ENCODE measurements at regions not wholly inside any gene's neighbourhood (a gene's known extent, or its start where the extent isn't known, plus 50 kb on each side); places are given as distances from the start of the nearest gene placed in this dataset.
A peak's percentile ranks its signal among the peaks of the same experiment; 100 is the strongest.

- DNase-seq (ENCODE audit: low spot score), result no peak
These were observed 137.4 kb upstream of the AKR1E2 start for GRCh38 chr10:4688601-4689000.

- no peak for DNase-seq (ENCODE audit: low spot score)
These were observed 137.8 kb upstream of the AKR1E2 start for GRCh38 chr10:4688168-4688567.

- DNase-seq (ENCODE audit: low spot score), result no peak
These were observed 138.6 kb upstream of the AKR1E2 start for GRCh38 chr10:4687397-4687796.

GRCh38 chr10:4686644-4686996 lies 139.4 kb upstream of the AKR1E2 start:
- DNase-seq (ENCODE audit: low spot score), result no peak

DNA sequence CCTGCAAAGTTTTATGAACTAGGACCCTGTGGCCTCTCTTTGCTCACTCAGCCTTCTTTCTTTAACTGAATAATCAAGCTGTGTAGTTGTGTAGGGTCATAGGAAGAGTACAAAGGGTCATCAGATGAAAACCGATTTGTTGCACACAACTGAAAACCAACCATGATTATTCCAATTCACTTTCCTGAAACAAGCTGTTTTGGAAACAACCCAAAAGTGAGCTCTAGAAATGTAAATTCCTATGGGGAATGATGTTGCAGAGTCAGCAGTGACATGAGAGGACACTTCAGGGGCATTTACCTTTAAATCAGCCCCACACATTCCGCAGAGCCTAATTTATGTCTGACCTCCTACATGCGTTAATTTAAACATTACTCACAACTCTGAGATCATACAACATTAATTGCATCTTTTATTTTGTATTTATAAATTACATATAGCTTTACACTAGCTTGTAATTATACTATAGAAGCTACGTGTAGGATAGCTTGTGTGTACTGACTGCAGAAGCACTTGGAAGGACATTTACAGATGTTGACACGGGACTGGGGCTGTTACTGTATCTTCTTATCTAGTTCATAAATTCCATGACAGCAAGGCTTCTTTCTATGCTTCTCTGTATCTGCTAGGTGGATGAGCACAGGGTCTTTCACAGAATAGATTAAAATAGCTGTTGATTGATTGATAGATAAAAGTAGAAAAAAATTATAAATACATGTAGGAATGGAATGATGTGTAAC lies 139.9 kb upstream of the AKR1E2 start:
- no peak for DNase-seq (ENCODE audit: low spot score)

DNA sequence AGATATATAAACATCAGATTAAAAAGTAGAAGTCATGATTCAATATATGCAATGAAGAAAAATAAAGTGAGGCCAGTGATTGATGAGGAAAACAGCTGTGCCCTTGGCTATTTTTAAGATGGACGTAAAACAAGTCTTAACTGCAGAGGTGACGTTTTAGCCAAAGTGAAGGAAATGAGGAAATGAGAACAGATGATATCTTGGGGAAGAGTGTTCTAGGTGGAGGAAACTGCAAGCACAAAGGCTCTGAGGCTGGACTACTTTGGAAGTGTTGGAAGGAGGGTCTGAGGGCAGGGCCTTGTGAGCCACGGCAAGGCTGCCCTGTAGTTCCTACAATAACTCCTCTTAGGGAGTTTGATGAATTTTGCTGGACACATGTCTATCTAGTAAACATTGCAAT lies 140.5 kb upstream of the AKR1E2 start:
- no peak for DNase-seq (ENCODE audit: low spot score)

GRCh38 chr10:4684434-4684833 lies 141.6 kb upstream of the AKR1E2 start:
- no peak for DNase-seq (ENCODE audit: low spot score)

GRCh38 chr10:4683838-4684237 lies 142.2 kb upstream of the AKR1E2 start:
- no peak for DNase-seq (ENCODE audit: low spot score)

DNA sequence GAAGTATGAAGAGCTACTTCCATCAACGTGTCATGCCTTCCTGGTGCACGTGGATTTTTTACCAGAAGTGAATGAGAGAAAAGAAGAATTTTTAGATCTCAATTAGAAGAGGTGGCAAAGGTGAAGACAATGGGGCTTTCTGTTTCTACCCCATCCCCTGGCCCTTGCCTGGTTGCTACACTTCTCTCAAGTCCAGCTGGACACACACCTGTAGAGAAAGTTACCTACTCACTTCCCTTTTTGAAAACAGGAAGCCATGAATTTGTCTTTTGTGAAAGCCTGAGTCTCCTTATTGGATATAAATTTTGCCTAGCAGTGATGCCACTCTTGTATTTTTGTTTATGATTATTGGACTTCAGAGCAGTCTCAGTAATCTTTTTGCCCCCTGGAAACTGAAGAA lies 142.9 kb upstream of the AKR1E2 start:
- no peak for DNase-seq (ENCODE audit: low spot score)

DNA sequence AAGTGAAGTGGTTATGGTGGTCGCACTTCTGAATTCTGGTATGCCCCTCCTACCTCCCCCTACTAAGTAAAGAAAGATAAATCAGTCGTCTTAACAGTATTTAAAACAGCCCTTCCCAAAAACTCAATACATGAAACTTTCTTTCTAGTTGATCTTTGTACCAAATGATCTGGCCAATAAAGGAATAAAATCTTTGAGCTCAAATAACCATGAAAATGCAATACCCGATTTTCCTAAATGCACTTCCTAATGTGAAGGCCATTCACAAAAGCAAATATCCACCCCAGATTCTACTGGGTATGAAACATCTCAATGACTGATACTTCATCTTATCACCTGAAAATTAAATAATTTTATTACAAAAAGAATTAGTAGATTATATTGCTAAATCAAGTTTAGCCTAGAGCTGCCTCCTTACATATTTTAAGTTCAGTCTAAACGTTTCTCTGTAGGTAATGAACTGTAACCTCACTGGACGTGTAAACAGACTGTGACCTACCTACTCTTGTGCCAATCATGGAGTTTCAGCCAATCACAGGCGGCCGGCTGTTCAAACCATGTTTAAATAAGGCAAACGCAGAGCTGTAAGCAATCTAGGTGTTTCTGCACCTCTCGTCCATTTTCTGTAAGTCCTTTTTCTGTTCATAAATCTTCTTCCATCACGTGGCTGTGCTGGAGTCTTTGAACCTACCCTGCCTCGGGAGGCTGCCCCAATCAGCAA lies 146.9 kb upstream of the AKR1E2 start:
- no peak for DNase-seq (ENCODE audit: low spot score)

DNA sequence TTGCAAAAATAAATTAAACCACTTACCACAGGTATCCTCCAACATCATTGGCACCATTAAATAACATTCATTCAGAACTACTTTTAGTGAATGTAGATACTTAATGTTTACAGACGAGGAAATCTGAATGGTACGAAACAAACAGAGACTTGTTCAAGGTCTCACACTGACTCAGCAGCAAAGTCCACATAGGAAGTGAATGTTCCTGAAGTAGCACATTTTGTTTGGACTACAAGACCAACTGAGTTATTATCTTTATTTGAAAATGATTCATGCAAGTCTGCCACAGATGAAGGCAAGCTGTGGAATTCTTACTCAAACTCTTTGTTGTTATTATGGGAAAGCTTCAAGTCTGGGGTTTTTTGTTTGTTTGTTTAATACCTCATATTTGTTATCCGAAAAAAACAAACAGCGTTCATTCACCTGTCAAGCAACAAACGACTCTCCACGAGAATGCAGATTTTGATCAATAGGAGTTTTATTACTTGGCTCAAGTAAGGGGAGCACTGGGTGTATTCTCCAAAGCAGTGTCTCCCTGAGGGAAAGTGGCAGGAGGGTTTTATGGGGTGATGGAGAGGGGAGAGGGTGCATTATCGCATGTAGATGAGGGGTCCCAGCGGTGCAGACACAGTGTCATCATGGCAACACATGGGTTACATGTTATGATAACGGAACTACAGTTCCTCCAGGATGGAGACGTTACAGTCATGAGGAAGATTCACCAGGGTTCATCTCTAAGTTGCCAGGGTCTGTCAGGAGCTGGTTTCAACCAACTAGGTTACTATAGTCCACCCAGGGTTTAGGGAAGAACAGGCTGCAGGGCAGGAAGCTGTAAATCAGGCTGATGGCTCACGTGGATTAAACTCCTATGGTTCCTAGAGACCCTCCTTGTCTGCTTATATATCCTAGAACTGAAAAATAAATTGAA lies 147.7 kb upstream of the AKR1E2 start:
- DNase-seq (ENCODE audit: low spot score), result no peak

DNA sequence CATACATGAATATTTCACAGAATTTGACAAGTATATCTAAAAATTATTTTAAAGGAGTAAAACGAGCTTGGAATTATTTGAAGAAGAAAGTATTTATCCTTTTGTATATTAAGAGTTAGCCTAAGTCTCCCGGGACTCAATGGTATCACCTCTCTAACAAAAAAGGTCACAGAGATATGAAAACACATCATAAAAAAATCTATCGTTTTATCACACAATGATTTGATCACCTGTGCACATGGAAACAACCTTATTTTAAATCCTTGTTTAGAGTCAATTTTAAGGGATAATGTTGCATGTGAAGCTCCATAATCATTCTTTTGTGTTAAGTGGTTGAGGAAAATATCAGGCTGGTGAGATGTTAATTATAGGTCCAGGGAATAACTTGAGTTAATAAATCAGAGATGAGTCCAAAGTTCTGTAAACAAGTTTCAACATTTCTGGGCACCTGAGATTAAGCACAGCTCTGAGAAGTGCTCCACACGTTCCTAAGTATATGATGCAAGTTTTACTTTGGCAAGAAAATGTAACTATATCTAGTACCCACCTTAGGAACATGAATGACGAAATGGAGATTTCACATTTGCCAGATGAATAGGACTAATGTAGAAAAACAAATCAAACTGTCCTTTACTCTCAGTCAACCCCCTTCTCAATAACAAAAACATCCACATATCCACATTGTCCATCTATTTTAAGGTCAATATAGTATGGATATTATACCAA lies 148.5 kb upstream of the AKR1E2 start:
- no peak for DNase-seq (ENCODE audit: low spot score)

GRCh38 chr10:4676566-4676965 lies 149.4 kb upstream of the AKR1E2 start:
- DNase-seq (ENCODE audit: low spot score), result no peak

DNA sequence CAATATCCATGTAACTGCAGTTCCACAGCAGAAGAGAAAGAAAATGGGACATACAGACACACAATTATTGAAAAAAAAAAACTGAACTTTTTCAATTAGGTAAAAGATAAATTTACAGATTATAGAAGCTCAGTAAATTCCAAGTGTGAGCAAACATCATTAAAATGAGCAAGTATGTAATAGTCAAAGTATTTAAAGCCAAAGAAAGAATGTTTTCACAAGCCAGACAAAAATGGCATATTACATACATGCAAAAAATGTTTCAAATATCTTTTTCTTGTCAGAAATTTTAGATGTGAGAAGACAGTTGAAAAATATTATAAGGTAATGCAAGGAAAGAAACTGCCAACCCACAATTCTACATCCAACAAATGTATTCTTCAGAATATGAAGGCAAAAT lies 150.2 kb upstream of the AKR1E2 start:
- DNase-seq (ENCODE audit: low spot score), result no peak

- no peak for DNase-seq (ENCODE audit: low spot score)
These were observed 152.5 kb upstream of the AKR1E2 start for GRCh38 chr10:4673279-4674040.

DNA sequence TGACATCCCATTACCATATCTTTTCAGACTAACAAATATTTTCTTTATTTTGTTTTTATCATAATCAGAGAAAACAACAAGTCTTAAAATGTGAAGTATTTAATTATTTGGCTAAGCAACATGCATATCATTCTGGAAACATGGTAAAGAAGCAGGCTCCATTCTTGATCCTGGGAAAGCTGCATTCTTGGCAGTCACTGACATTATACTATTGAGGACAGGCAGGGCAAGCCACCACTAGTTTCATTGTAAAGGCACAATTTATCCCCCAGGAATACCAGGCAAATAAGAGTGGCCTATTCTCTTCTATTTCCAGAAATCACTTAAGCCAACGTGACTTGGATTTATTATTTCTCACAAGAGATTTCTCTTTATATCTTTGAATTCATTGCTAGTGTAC lies 153.8 kb upstream of the AKR1E2 start:
- no peak for DNase-seq (ENCODE audit: low spot score)

DNA sequence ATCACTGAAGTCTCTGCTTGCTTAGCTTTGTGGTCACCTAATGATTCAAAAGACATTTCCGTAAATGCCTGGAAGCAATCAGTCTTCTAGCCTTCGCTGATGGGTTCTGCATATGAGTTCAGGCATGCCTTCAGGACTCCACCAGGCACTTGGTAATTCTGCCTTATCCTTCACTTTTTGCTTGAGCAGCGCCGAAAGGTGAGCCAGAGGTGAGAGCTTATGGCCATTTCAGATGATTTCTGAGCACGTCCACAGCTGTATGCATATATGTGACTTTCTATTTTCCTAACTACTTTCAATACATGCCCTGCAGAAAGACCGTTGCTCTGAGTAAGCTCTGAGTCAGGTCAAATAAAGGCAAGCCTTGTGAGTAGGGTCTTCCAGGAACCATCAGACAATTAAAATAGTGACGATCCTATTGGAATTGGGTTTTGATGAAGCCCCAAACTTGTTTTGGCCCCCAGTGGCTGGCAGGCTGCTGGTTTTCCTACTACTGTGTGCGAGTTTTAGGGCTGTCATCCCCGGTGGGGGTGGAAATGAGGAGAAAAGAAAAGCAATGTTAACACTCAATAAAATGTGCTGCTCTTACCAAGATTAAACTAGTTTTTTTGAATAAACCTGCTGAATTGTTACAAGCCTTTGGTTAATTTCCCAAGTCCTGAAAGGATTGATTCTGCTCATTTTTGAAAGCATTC lies 154.4 kb upstream of the AKR1E2 start:
- DNase-seq (ENCODE audit: low spot score), result no peak

- DNase-seq (ENCODE audit: low spot score), result no peak
These were observed 155.3 kb upstream of the AKR1E2 start for GRCh38 chr10:4670737-4671136.

- no peak for DNase-seq (ENCODE audit: low spot score)
These were observed 156.4 kb upstream of the AKR1E2 start for GRCh38 chr10:4669585-4669984.

DNA sequence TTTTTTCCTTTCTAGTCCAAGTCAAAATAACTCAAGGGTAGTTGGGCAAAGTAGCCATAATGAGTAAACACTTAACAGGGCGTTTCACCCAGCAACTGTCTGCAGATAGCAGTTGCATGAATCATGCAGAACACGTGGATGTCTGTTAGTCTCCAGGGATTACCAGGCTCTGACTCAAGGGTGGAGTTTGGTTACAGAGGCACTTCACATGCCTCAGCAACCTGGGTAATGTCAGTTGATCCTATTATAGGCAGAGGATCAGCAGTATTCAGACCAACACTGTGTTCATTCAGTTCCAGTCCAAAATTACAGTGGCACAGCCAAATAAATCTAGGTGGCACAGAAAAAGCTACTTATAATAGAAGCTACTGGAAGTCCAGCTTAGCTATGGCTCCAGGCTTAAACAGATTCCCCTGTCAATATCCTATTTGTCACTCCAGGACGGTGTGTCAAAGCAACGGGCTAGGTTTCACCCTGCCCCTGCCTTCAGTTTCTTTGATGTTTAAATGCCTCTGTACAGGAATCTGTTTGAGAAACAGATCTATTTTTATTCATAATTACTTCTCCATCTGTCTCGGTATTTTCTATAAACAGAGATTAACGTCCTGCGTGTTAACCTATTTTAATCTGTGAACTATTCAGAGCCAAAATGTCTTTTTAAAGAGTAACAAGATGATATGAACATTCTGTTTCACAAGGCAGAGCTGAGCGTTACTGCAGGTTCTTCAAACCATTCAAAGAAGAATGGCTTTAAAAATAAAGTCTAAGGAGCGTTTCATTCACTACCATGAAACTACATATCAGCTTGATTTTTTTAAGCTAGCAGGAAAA lies 162.6 kb upstream of the AKR1E2 start:
- DNase-seq (ENCODE audit: low spot score), result peak; percentile 40

Data from iPS-NIHi11 (cell line).